Activated CD8-positive, alpha-beta memory T cell treated with anti-CD3 and anti-CD28 coated beads for 48 hours (primary cell): ENCODE measurements at regions not wholly inside any gene's neighbourhood (a gene's known extent, or its start where the extent isn't known, plus 50 kb on each side); places are given as distances from the start of the nearest gene placed in this dataset.
"Not testable (repeated sequence)": the region's sequence is repeated elsewhere in the genome, so short reads cannot be mapped to it uniquely, and the experiment has no call there.

Source experiments
- DNase-seq, 3 experiments: peaks; one replicate each; pipeline ENCODE4 v3.0.0-alpha.2; 2020; ENCODE audit warnings: low read depth in 2 of 3, low spot score in 2 of 3

GRCh38 chr2:57685032-57685431 is 361.6 kb upstream of the VRK2 start:
- no peak for DNase-seq

GRCh38 chr2:57692395-57692794 is 354.2 kb upstream of the VRK2 start:
- DNase-seq = no peak

- DNase-seq = no peak
Observed at GRCh38 chr2:57693177-57693576, 353.4 kb upstream of the VRK2 start.

- DNase-seq = no peak
Observed at GRCh38 chr2:57693965-57694364, 352.6 kb upstream of the VRK2 start.

GRCh38 chr2:57696016-57696415 is 350.6 kb upstream of the VRK2 start:
- DNase-seq = no peak

GRCh38 chr2:57698392-57698791 is 348.2 kb upstream of the VRK2 start:
- DNase-seq = no peak

- no peak for DNase-seq
Observed at GRCh38 chr2:57698935-57699449, 347.6 kb upstream of the VRK2 start.

GRCh38 chr2:57701391-57701791 is 345.2 kb upstream of the VRK2 start:
- DNase-seq = no peak

GRCh38 chr2:57703407-57703806 is 343.2 kb upstream of the VRK2 start:
- DNase-seq = no peak

GRCh38 chr2:57707794-57708193 is 338.8 kb upstream of the VRK2 start:
- not testable (repeated sequence) for DNase-seq

GRCh38 chr2:57711991-57712390 is 334.6 kb upstream of the VRK2 start:
- DNase-seq = no peak

- DNase-seq = peak in 1 of 3 experiments; percentile 6
Observed at GRCh38 chr2:57720728-57721627, 325.6 kb upstream of the VRK2 start.

- DNase-seq = no peak
Observed at GRCh38 chr2:57725337-57725947, 321.2 kb upstream of the VRK2 start.

- no peak for DNase-seq
Observed at GRCh38 chr2:57726294-57726693, 320.3 kb upstream of the VRK2 start.

- DNase-seq = no peak
Observed at GRCh38 chr2:57728691-57729090, 317.9 kb upstream of the VRK2 start.

GRCh38 chr2:57733956-57734355 is 312.6 kb upstream of the VRK2 start:
- DNase-seq = no peak

- DNase-seq = no peak
Observed at GRCh38 chr2:57740891-57741290, 305.7 kb upstream of the VRK2 start.

- DNase-seq = no peak
Observed at GRCh38 chr2:57753636-57754035, 293.0 kb upstream of the VRK2 start.

GRCh38 chr2:57758686-57759085 is 287.9 kb upstream of the VRK2 start:
- DNase-seq = no peak

- DNase-seq = no peak
Observed at GRCh38 chr2:57759131-57759530, 287.5 kb upstream of the VRK2 start.

GRCh38 chr2:57759822-57760300 is 286.7 kb upstream of the VRK2 start:
- DNase-seq = peak; percentile 48 to 86 (median 79)

GRCh38 chr2:57760381-57760801 is 286.2 kb upstream of the VRK2 start:
- DNase-seq = no peak
